ENCODE measurements at regions not wholly inside any gene's neighbourhood (a gene's known extent, or its start where the extent isn't known, plus 50 kb on each side); places are given as distances from the start of the nearest gene placed in this dataset.

- TF ChIP-seq YY1 (IDR thresholded peaks at IDR 0.05; ENCODE audit: low read depth) (no peak), REST (IDR thresholded peaks at IDR 0.05; ENCODE audit: low read depth) (no peak), MAX (IDR thresholded peaks at IDR 0.05) (no peak), CEBPB (IDR thresholded peaks at IDR 0.05) (no peak)
These were observed 600.5 kb downstream of the LTN1 start for GRCh38 chr21:28391938-28392849.

Data from Ishikawa (cell line).